ENCODE measurements at regions not wholly inside any gene's neighbourhood (a gene's known extent, or its start where the extent isn't known, plus 50 kb on each side); places are given as distances from the start of the nearest gene placed in this dataset.

- DNase-seq, result no peak
- Histone ChIP-seq H3K27me3 (ENCODE audit: insufficient read depth, low read length, poor library complexity) (no peaks in the 10 kb centered on the region), H4K20me1 (ENCODE audit: insufficient read depth, low read length) (no peaks in the 10 kb centered on the region), H3K36me3 (ENCODE audit: insufficient read depth, low read length) (no peaks in the 10 kb centered on the region), H3K9me3 (ENCODE audit: insufficient read depth, low read length, severe bottlenecking) (no peaks in the 10 kb centered on the region), H3K9ac (ENCODE audit: low read depth, low read length) (no peak overlapping the region), H3K27ac (ENCODE audit: low read length) (no peak overlapping the region), H3K4me2 (ENCODE audit: insufficient read depth, low read length) (no peak overlapping the region), H3K4me1 (ENCODE audit: insufficient read depth, low read length) (no peaks in the 10 kb centered on the region), H3K79me2 (ENCODE audit: insufficient read depth, low read length) (no peaks in the 10 kb centered on the region), H3K4me3 (ENCODE audit: low read depth in 1 of 2, low read length in 2 of 2) (no peak overlapping the region), H2AFZ (ENCODE audit: low read depth, low read length) (no peak overlapping the region)
- no peak for ATAC-seq (ENCODE audit: insufficient read depth, low read depth)
- TF ChIP-seq CTCF (IDR thresholded peaks at IDR 0.05; ENCODE audit: borderline replicate concordance, extremely low read depth, low read length, poor library complexity, severe bottlenecking) (no peak), EZH2 (IDR thresholded peaks at IDR 0.05; ENCODE audit: borderline replicate concordance, low read depth, low read length, severe bottlenecking) (no peak)
These were observed 324.6 kb upstream of the NR2F2 start for GRCh38 chr15:96005906-96006305.

DNA sequence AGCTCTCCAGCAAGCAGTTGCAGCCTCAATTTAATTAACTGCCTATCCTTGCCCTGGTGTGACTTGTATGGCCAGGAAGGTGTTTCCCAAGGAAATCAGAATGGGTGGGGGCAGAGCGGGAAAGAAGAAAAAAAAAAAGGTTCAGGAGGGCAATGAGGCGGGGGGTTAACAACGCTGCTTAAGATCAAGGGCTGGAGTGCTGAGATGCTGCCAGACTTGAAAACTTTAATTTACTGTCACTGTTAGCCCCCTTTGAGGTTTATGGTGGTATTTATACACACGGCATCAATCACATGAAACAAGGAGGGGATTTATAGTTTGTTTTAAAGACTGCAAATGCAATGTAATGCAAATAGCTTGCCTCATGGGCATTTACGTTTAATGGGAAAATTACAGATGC lies 319.4 kb upstream of the NR2F2 start:
- Histone ChIP-seq H3K4me3 (ENCODE audit: low read depth in 1 of 2, low read length in 2 of 2) (no peak overlapping the region), H3K79me2 (ENCODE audit: insufficient read depth, low read length) (no peaks in the 10 kb centered on the region), H3K4me2 (ENCODE audit: insufficient read depth, low read length) (no peak overlapping the region), H3K36me3 (ENCODE audit: insufficient read depth, low read length) (no peaks in the 10 kb centered on the region), H3K27ac (ENCODE audit: low read length) (no peak overlapping the region), H3K27me3 (ENCODE audit: insufficient read depth, low read length, poor library complexity) (no peaks in the 10 kb centered on the region), H4K20me1 (ENCODE audit: insufficient read depth, low read length) (no peaks in the 10 kb centered on the region), H3K9me3 (ENCODE audit: insufficient read depth, low read length, severe bottlenecking) (no peaks in the 10 kb centered on the region), H3K4me1 (ENCODE audit: insufficient read depth, low read length) (no peaks in the 10 kb centered on the region), H3K9ac (ENCODE audit: low read depth, low read length) (no peak overlapping the region), H2AFZ (ENCODE audit: low read depth, low read length) (no peak overlapping the region)
- no peak for DNase-seq
- TF ChIP-seq CTCF (IDR thresholded peaks at IDR 0.05; ENCODE audit: borderline replicate concordance, extremely low read depth, low read length, poor library complexity, severe bottlenecking) (no peak), EZH2 (IDR thresholded peaks at IDR 0.05; ENCODE audit: borderline replicate concordance, low read depth, low read length, severe bottlenecking) (no peak)
- no peak for ATAC-seq (ENCODE audit: insufficient read depth, low read depth)

DNA sequence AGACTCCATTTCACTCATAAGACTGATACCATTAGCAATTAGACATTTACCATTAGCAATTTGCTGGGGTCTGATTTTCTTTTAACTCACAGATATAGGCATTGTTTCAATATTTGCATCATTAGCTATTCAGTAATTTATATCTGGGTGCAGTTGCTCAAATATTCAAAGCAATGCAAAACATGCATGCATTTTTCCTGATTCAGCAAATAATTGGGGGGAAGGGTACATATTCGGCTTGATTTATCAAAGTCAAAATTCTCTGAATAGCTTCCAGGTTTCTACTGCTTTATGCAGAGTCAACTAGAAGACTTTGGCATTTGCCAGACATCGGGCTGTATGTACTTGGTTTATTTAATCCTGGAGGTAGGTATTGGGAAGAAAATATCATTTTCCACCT lies 315.6 kb upstream of the NR2F2 start:
- Histone ChIP-seq H3K4me2 (ENCODE audit: insufficient read depth, low read length) (no peak overlapping the region), H3K36me3 (ENCODE audit: insufficient read depth, low read length) (no peaks in the 10 kb centered on the region), H2AFZ (ENCODE audit: low read depth, low read length) (no peak overlapping the region), H3K27ac (ENCODE audit: low read length) (no peak overlapping the region), H3K4me3 (ENCODE audit: low read depth in 1 of 2, low read length in 2 of 2) (no peak overlapping the region), H3K9me3 (ENCODE audit: insufficient read depth, low read length, severe bottlenecking) (no peaks in the 10 kb centered on the region), H3K9ac (ENCODE audit: low read depth, low read length) (no peak overlapping the region), H3K79me2 (ENCODE audit: insufficient read depth, low read length) (no peaks in the 10 kb centered on the region), H4K20me1 (ENCODE audit: insufficient read depth, low read length) (no peaks in the 10 kb centered on the region), H3K4me1 (ENCODE audit: insufficient read depth, low read length) (no peaks in the 10 kb centered on the region), H3K27me3 (ENCODE audit: insufficient read depth, low read length, poor library complexity) (no peaks in the 10 kb centered on the region)
- DNase-seq, result no peak
- TF ChIP-seq CTCF (IDR thresholded peaks at IDR 0.05; ENCODE audit: borderline replicate concordance, extremely low read depth, low read length, poor library complexity, severe bottlenecking) (no peak), EZH2 (IDR thresholded peaks at IDR 0.05; ENCODE audit: borderline replicate concordance, low read depth, low read length, severe bottlenecking) (no peak)
- ATAC-seq (ENCODE audit: insufficient read depth, low read depth), result no peak

GRCh38 chr15:96019114-96019513 lies 311.4 kb upstream of the NR2F2 start:
- TF ChIP-seq EZH2 (IDR thresholded peaks at IDR 0.05; ENCODE audit: borderline replicate concordance, low read depth, low read length, severe bottlenecking), result no peak
- no peak for TF ChIP-seq CTCF (IDR thresholded peaks at IDR 0.05; ENCODE audit: borderline replicate concordance, extremely low read depth, low read length, poor library complexity, severe bottlenecking)
- Histone ChIP-seq H4K20me1 (ENCODE audit: insufficient read depth, low read length) (no peaks in the 10 kb centered on the region), H3K79me2 (ENCODE audit: insufficient read depth, low read length) (no peaks in the 10 kb centered on the region), H2AFZ (ENCODE audit: low read depth, low read length) (no peak overlapping the region), H3K4me3 (ENCODE audit: low read depth in 1 of 2, low read length in 2 of 2) (no peak overlapping the region), H3K9ac (ENCODE audit: low read depth, low read length) (no peak overlapping the region), H3K9me3 (ENCODE audit: insufficient read depth, low read length, severe bottlenecking) (no peaks in the 10 kb centered on the region), H3K27me3 (ENCODE audit: insufficient read depth, low read length, poor library complexity) (no peaks in the 10 kb centered on the region), H3K4me2 (ENCODE audit: insufficient read depth, low read length) (no peak overlapping the region), H3K27ac (ENCODE audit: low read length) (no peak overlapping the region), H3K4me1 (ENCODE audit: insufficient read depth, low read length) (no peaks in the 10 kb centered on the region), H3K36me3 (ENCODE audit: insufficient read depth, low read length) (no peaks in the 10 kb centered on the region)
- ATAC-seq (ENCODE audit: insufficient read depth, low read depth) (no peak), DNase-seq (no peak)
